ENCODE measurements at regions not wholly inside any gene's neighbourhood (a gene's known extent, or its start where the extent isn't known, plus 50 kb on each side); places are given as distances from the start of the nearest gene placed in this dataset.

GRCh38 chr13:82993417-82993816 is 888.9 kb downstream of the SLITRK1 start:
- Histone ChIP-seq H3K4me2 (no peak overlapping the region), H4K20me1 (ENCODE audit: insufficient read depth, poor library complexity, severe bottlenecking) (no peaks in the 10 kb centered on the region), H3K4me3 (no peak overlapping the region), H3K4me1 (ENCODE audit: insufficient read depth) (no peaks in the 10 kb centered on the region), H3K79me2 (no peaks in the 10 kb centered on the region), H3K27me3 (no peaks in the 10 kb centered on the region), H3K27ac (no peak overlapping the region), H3K36me3 (replicated peaks; ENCODE audit: insufficient read depth, low read depth) (no peaks in the 10 kb centered on the region), H3K9me3 (ENCODE audit: low read depth) (no peaks in the 10 kb centered on the region), H3K9me2 (replicated peaks; ENCODE audit: insufficient read depth) (no peaks in the 10 kb centered on the region), H2AFZ (no peak overlapping the region)
- 88% methylated on average over 2 of the region's 2 CpGs for WGBS (ENCODE audit: low lambda C conversion rate, missing lambda C conversion rate)
- TF ChIP-seq EZH2 (IDR thresholded peaks at IDR 0.05; ENCODE audit: borderline replicate concordance) = no peak
- TF ChIP-seq CTCF (IDR thresholded peaks at IDR 0.05; ENCODE audit: poor library complexity) = no peak
- no peak for TF ChIP-seq EZH2phosphoT487 (IDR thresholded peaks at IDR 0.05; ENCODE audit: low read depth, severe bottlenecking, unreplicated experiment)
- DNase-seq (ENCODE audit: low spot score) = no peak

- Histone ChIP-seq H3K4me2 (no peak overlapping the region), H4K20me1 (ENCODE audit: insufficient read depth, poor library complexity, severe bottlenecking) (no peaks in the 10 kb centered on the region), H3K4me1 (ENCODE audit: insufficient read depth) (no peaks in the 10 kb centered on the region), H2AFZ (no peak overlapping the region), H3K36me3 (replicated peaks; ENCODE audit: insufficient read depth, low read depth) (no peaks in the 10 kb centered on the region), H3K27me3 (no peaks in the 10 kb centered on the region), H3K79me2 (no peaks in the 10 kb centered on the region), H3K9me2 (replicated peaks; ENCODE audit: insufficient read depth) (no peaks in the 10 kb centered on the region), H3K9me3 (ENCODE audit: low read depth) (no peaks in the 10 kb centered on the region), H3K4me3 (no peak overlapping the region), H3K27ac (no peak overlapping the region)
- no peak for DNase-seq (ENCODE audit: low spot score)
- TF ChIP-seq CTCF (IDR thresholded peaks at IDR 0.05; ENCODE audit: poor library complexity) (peak; percentile 34), EZH2phosphoT487 (IDR thresholded peaks at IDR 0.05; ENCODE audit: low read depth, severe bottlenecking, unreplicated experiment) (no peak), EZH2 (IDR thresholded peaks at IDR 0.05; ENCODE audit: borderline replicate concordance) (no peak)
These were observed 905.8 kb downstream of the SLITRK1 start for GRCh38 chr13:82976499-82976898.

GRCh38 chr13:82963226-82964099 is 918.8 kb downstream of the SLITRK1 start:
- Histone ChIP-seq H3K9me2 (replicated peaks; ENCODE audit: insufficient read depth) (no peaks in the 10 kb centered on the region), H3K4me3 (no peak overlapping the region), H3K36me3 (replicated peaks; ENCODE audit: insufficient read depth, low read depth) (no peaks in the 10 kb centered on the region), H4K20me1 (ENCODE audit: insufficient read depth, poor library complexity, severe bottlenecking) (no peaks in the 10 kb centered on the region), H3K27me3 (no peaks in the 10 kb centered on the region), H3K27ac (no peak overlapping the region), H2AFZ (no peak overlapping the region), H3K79me2 (no peaks in the 10 kb centered on the region), H3K9me3 (ENCODE audit: low read depth) (no peaks in the 10 kb centered on the region), H3K4me2 (no peak overlapping the region), H3K4me1 (ENCODE audit: insufficient read depth) (no peaks in the 10 kb centered on the region)
- TF ChIP-seq CTCF (IDR thresholded peaks at IDR 0.05; ENCODE audit: poor library complexity) (no peak), EZH2phosphoT487 (IDR thresholded peaks at IDR 0.05; ENCODE audit: low read depth, severe bottlenecking, unreplicated experiment) (no peak), EZH2 (IDR thresholded peaks at IDR 0.05; ENCODE audit: borderline replicate concordance) (no peak)
- no peak for DNase-seq (ENCODE audit: low spot score)
- 68% methylated on average over 7 of the region's 7 CpGs for WGBS (ENCODE audit: low lambda C conversion rate, missing lambda C conversion rate)

Measured in hepatocyte (in vitro differentiated cells).